AG09309 (cell line): ENCODE measurements at regions not wholly inside any gene's neighbourhood (a gene's known extent, or its start where the extent isn't known, plus 50 kb on each side); places are given as distances from the start of the nearest gene placed in this dataset.
A peak's percentile ranks its signal among the peaks of the same experiment; 100 is the strongest.

Experiments
- DNase-seq: peaks from one replicate; pipeline ENCODE4 v3.0.0-alpha.2; 2010; ENCODE audit warnings: low read depth
- H3K4me3 ChIP-seq: 2 replicates; pipeline ENCODE4 v1.5.1; 2011; ENCODE audit warnings: mild to moderate bottlenecking, low read depth, low read length, moderate library complexity; ENCODE audit not compliant: control insufficient read depth
- CTCF ChIP-seq: IDR thresholded peaks from 2 replicates; pipeline ENCODE4 v1.5.1; 2011; ENCODE audit warnings: mild to moderate bottlenecking, low read depth, low read length, inconsistent platforms; ENCODE audit not compliant: insufficient read depth, control insufficient read depth; ENCODE audit errors: missing control alignments

GRCh38 chr5:143537056-143537455 is 133.6 kb upstream of the NR3C1 start:
- DNase-seq, result no peak
- TF ChIP-seq CTCF, result no peak
- H3K4me3 ChIP-seq, result no peak overlapping the region

GRCh38 chr5:143536364-143536763 is 132.9 kb upstream of the NR3C1 start:
- no peak for TF ChIP-seq CTCF
- peak; percentile 93 for DNase-seq
- no peak overlapping the region for H3K4me3 ChIP-seq

GRCh38 chr5:143534761-143535154 is 131.3 kb upstream of the NR3C1 start:
- no peak overlapping the region for H3K4me3 ChIP-seq
- TF ChIP-seq CTCF, result no peak
- DNase-seq, result no peak

GRCh38 chr5:143533978-143534760 is 130.7 kb upstream of the NR3C1 start:
- no peak overlapping the region for H3K4me3 ChIP-seq
- no peak for DNase-seq
- no peak for TF ChIP-seq CTCF

- DNase-seq, result no peak
- H3K4me3 ChIP-seq, result no peak overlapping the region
- no peak for TF ChIP-seq CTCF
Observed at GRCh38 chr5:143533475-143533874, 130.0 kb upstream of the NR3C1 start.

- DNase-seq, result no peak
- no peak overlapping the region for H3K4me3 ChIP-seq
- TF ChIP-seq CTCF, result no peak
Observed at GRCh38 chr5:143527808-143528207, 124.3 kb upstream of the NR3C1 start.

GRCh38 chr5:143525176-143525575 is 121.7 kb upstream of the NR3C1 start:
- no peak for DNase-seq
- TF ChIP-seq CTCF, result no peak
- H3K4me3 ChIP-seq, result no peak overlapping the region
